ENCODE measurements at regions not wholly inside any gene's neighbourhood (a gene's known extent, or its start where the extent isn't known, plus 50 kb on each side); places are given as distances from the start of the nearest gene placed in this dataset.

DNA sequence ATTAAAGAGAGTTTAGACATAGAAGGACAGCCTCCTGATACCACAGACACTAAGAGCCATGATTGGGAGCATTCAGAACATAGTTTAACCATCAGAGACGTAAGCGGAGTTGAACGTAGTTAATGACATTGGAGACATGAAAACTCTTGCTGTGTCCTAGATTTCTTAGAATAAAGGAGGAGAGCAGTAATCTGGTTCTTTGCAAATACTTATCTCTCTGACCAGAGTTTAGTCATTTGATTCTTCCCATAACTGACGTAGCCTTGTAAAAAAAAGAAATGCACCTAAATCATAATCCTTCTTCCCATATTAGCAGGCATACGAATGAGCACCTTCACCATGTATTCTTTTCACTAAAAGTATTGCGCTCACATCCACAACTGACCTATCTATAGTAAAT is 433.3 kb upstream of the SMC2 start:
- Histone ChIP-seq H3K9me2 (ENCODE audit: low read depth, low read length) (no peaks in the 10 kb centered on the region), H3K79me2 (ENCODE audit: insufficient read depth, low read length) (no peaks in the 10 kb centered on the region), H3K27me3 (ENCODE audit: insufficient read depth, low read length) (no peaks in the 10 kb centered on the region), H3F3A (ENCODE audit: insufficient read depth, low read length) (no peaks in the 10 kb centered on the region), H2AFZ (ENCODE audit: low read length) (no peak overlapping the region), H3K4me2 (ENCODE audit: low read length) (no peak overlapping the region), H3K27ac (ENCODE audit: low read depth, low read length, poor library complexity, severe bottlenecking) (no peak overlapping the region), H4K20me1 (ENCODE audit: insufficient read depth, low read length) (no peaks in the 10 kb centered on the region), H3K36me3 (ENCODE audit: insufficient read depth, low read length) (no peaks in the 10 kb centered on the region), H3K9me3 (ENCODE audit: low read length) (no peaks in the 10 kb centered on the region), H3K4me1 (ENCODE audit: insufficient read depth, low read length, severe bottlenecking) (no peaks in the 10 kb centered on the region), H3K4me3 (ENCODE audit: low read depth, low read length, poor library complexity, severe bottlenecking) (no peak overlapping the region), H3K9ac (ENCODE audit: low read length) (no peak overlapping the region)
- TF ChIP-seq, protein P1, sequence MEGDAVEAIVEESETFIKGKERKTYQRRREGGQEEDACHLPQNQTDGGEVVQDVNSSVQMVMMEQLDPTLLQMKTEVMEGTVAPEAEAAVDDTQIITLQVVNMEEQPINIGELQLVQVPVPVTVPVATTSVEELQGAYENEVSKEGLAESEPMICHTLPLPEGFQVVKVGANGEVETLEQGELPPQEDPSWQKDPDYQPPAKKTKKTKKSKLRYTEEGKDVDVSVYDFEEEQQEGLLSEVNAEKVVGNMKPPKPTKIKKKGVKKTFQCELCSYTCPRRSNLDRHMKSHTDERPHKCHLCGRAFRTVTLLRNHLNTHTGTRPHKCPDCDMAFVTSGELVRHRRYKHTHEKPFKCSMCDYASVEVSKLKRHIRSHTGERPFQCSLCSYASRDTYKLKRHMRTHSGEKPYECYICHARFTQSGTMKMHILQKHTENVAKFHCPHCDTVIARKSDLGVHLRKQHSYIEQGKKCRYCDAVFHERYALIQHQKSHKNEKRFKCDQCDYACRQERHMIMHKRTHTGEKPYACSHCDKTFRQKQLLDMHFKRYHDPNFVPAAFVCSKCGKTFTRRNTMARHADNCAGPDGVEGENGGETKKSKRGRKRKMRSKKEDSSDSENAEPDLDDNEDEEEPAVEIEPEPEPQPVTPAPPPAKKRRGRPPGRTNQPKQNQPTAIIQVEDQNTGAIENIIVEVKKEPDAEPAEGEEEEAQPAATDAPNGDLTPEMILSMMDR (IDR thresholded peaks at IDR 0.05; ENCODE audit: low read length): no peak
- TF ChIP-seq EZH2 (IDR thresholded peaks at IDR 0.05; ENCODE audit: borderline replicate concordance, low read length): no peak

- no peak for TF ChIP-seq EZH2 (IDR thresholded peaks at IDR 0.05; ENCODE audit: borderline replicate concordance, low read length)
- TF ChIP-seq, protein P1 (IDR thresholded peaks at IDR 0.05; ENCODE audit: low read length): no peak
Observed at GRCh38 chr9:103661663-103662062, 432.4 kb upstream of the SMC2 start.

GRCh38 chr9:103669296-103669695 is 424.8 kb upstream of the SMC2 start:
- Histone ChIP-seq H3K36me3 (ENCODE audit: insufficient read depth, low read length) (no peaks in the 10 kb centered on the region), H3K79me2 (ENCODE audit: insufficient read depth, low read length) (no peaks in the 10 kb centered on the region), H3K27me3 (ENCODE audit: insufficient read depth, low read length) (no peaks in the 10 kb centered on the region), H3K9me3 (ENCODE audit: low read length) (no peaks in the 10 kb centered on the region), H3K9ac (ENCODE audit: low read length) (no peak overlapping the region), H3K4me1 (ENCODE audit: insufficient read depth, low read length, severe bottlenecking) (no peaks in the 10 kb centered on the region), H3K4me3 (ENCODE audit: low read depth, low read length, poor library complexity, severe bottlenecking) (no peak overlapping the region), H4K20me1 (ENCODE audit: insufficient read depth, low read length) (no peaks in the 10 kb centered on the region), H3K27ac (ENCODE audit: low read depth, low read length, poor library complexity, severe bottlenecking) (no peak overlapping the region), H3F3A (ENCODE audit: insufficient read depth, low read length) (no peaks in the 10 kb centered on the region), H3K9me2 (ENCODE audit: low read depth, low read length) (no peaks in the 10 kb centered on the region), H3K4me2 (ENCODE audit: low read length) (no peak overlapping the region), H2AFZ (ENCODE audit: low read length) (no peak overlapping the region)
- TF ChIP-seq, protein P1 (IDR thresholded peaks at IDR 0.05; ENCODE audit: low read length): no peak
- TF ChIP-seq EZH2 (IDR thresholded peaks at IDR 0.05; ENCODE audit: borderline replicate concordance, low read length): no peak

More at GRCh38 chr9:103661663-103662062, 432.4 kb upstream of the SMC2 start:
- Histone ChIP-seq H3F3A (ENCODE audit: insufficient read depth, low read length) (no peaks in the 10 kb centered on the region), H3K9ac (ENCODE audit: low read length) (no peak overlapping the region), H3K36me3 (ENCODE audit: insufficient read depth, low read length) (no peaks in the 10 kb centered on the region), H3K27ac (ENCODE audit: low read depth, low read length, poor library complexity, severe bottlenecking) (no peak overlapping the region), H4K20me1 (ENCODE audit: insufficient read depth, low read length) (no peaks in the 10 kb centered on the region), H3K4me2 (ENCODE audit: low read length) (no peak overlapping the region), H3K4me3 (ENCODE audit: low read depth, low read length, poor library complexity, severe bottlenecking) (no peak overlapping the region), H2AFZ (ENCODE audit: low read length) (no peak overlapping the region), H3K79me2 (ENCODE audit: insufficient read depth, low read length) (no peaks in the 10 kb centered on the region), H3K9me2 (ENCODE audit: low read depth, low read length) (no peaks in the 10 kb centered on the region), H3K9me3 (ENCODE audit: low read length) (no peaks in the 10 kb centered on the region), H3K4me1 (ENCODE audit: insufficient read depth, low read length, severe bottlenecking) (no peaks in the 10 kb centered on the region), H3K27me3 (ENCODE audit: insufficient read depth, low read length) (no peaks in the 10 kb centered on the region)
